Fibroblast of pulmonary artery (primary cell): ENCODE measurements at regions not wholly inside any gene's neighbourhood (a gene's known extent, or its start where the extent isn't known, plus 50 kb on each side); places are given as distances from the start of the nearest gene placed in this dataset.

Source experiments
- DNase-seq: peaks from one replicate; pipeline ENCODE4 v3.0.0-alpha.2; 2010; ENCODE audit warnings: low read depth
- H3K4me3 ChIP-seq: replicated peaks from 2 replicates; pipeline ENCODE4 v1.5.1; 2011; ENCODE audit warnings: low read depth, mild to moderate bottlenecking, control low read depth, low read length, moderate library complexity
- CTCF ChIP-seq: IDR thresholded peaks from 2 replicates; pipeline ENCODE4 v1.5.1; 2011; ENCODE audit warnings: mild to moderate bottlenecking, control low read depth, low read length, inconsistent platforms; ENCODE audit errors: missing control alignments

DNA sequence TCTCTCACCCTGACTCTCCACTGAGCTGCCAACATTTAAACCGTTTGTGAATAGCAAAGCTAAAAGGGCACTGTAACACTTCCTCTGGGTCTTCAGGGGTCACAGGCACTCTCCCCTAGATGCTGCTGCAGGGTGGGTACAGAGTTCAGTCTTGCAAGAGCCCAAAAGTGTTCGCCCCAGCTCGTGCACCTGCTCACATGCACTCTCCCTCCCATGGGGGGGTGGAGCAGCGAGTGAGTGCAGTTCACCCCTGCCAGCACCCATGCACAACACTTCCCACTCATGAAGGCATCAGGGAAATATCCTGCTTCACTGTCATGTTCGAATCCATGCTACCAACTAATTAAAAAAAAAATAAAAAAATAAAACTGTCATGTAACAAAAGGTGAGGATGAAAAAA is 950.7 kb upstream of the PRR20A start:
- DNase-seq, result no peak
- TF ChIP-seq CTCF, result no peak
- no peak overlapping the region for H3K4me3 ChIP-seq

DNA sequence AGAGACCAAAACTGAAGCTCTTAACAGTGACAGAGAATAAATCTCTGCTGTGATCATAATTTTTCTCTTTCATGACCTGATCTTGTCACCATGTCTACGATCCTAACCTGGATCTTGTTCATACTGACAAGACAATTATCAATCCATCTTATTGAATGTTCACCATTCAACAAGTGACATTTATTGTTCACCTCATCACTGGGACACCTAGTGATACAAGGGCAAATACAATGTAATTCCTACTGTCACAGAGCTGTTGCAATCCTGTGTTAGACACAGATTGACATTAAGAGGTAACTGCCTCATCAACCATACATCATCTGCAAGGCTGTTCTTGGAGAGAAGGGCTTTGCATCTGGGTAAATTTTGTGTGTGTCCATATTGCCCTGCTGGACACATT is 942.4 kb upstream of the PRR20A start:
- no peak for TF ChIP-seq CTCF
- no peak overlapping the region for H3K4me3 ChIP-seq
- no peak for DNase-seq

- H3K4me3 ChIP-seq, result no peak overlapping the region
- TF ChIP-seq CTCF, result no peak
- DNase-seq, result no peak
These were observed 938.9 kb upstream of the PRR20A start for GRCh38 chr13:56201834-56202233.

DNA sequence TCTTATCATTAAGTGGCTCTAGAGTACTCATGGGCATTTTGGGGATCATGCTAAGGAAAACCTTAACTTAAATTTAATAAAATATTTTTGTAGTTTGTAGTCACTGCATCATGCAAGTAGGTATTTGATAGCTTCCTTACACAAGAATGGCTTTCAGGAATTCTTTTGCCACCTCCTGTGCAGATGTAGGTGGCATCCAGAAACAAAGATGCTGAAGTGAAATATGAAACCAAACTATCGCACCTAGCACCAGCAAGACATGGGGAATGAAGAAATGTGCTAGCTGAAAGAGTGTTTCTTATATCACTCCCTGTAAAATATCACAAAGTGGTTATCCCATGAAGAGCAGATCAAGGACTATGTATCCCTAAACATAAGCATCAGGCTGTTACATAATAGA is 924.5 kb upstream of the PRR20A start:
- DNase-seq, result no peak
- TF ChIP-seq CTCF, result no peak
- no peak overlapping the region for H3K4me3 ChIP-seq

GRCh38 chr13:56247692-56248091 is 893.0 kb upstream of the PRR20A start:
- TF ChIP-seq CTCF, result no peak
- H3K4me3 ChIP-seq, result no peak overlapping the region
- DNase-seq, result no peak

DNA sequence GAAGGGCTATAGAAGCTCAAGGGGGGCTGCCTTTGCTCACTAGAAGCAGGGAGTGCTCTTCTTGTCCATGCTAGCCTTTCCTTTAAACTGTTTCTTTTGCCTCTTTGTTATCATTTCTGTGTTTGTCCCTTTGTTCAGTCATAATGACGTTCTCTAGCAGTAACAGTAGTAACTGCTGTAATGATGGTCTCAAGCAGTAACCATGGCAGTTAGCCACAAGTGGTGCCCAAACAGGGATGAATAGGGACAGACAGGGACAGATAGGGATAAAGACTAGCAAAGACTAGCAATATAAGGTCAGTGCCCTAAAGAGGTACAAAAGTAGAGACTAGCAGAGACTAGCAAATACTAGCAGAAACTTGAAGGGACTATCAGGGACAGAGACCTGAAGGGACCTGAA is 869.0 kb upstream of the PRR20A start:
- H3K4me3 ChIP-seq, result no peak overlapping the region
- no peak for TF ChIP-seq CTCF
- DNase-seq, result no peak

DNA sequence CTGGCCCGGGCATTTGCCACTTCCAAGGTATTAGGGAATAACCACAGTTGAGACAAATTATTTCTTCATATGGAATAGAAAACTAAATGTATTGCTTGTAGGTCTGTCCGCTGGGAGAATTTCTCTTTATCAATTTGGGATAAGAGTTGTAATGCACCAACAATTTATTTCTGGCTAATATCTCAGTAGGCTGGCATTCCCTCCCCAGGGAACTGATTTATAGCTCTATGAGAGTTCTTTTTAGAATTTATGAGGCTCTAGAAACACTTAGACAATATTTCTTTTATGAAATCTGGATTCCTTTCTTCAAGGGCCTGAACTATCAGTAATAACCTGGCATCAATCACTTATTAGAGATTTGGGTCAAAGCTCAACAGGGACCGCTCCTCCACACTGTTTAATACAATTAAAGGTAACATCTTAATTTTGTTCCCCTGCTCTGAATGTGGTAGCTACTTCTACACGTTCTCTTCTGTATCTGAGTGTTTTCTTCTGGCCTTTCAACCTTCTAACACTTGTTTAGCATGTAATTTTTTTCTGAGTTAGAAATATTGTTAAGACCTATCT is 857.4 kb upstream of the PRR20A start:
- DNase-seq, result no peak
- no peak for TF ChIP-seq CTCF
- H3K4me3 ChIP-seq, result no peak overlapping the region
